Upper lobe of left lung (tissue), 4 donors: ENCODE measurements at regions not wholly inside any gene's neighbourhood (a gene's known extent, or its start where the extent isn't known, plus 50 kb on each side); places are given as distances from the start of the nearest gene placed in this dataset.

ENCODE experiments used
- CTCF ChIP-seq, 6 experiments: fragments of 450-650 bp in 4 of 6; fragments of 200-600 bp in 2 of 6; sonication (generic) in 2 of 6; IDR thresholded peaks; one replicate each; pipeline ENCODE4 v1.5.1; 2016 to 2019; ENCODE audit warnings: antibody characterized with exemption in 6 of 6
- POLR2A ChIP-seq, 4 donors: fragments of 450-650 bp; IDR thresholded peaks; one replicate each; pipeline ENCODE4 v1.5.1; 2016 to 2017; ENCODE audit warnings: antibody characterized with exemption in 4 of 4, mild to moderate bottlenecking in 2 of 4

GRCh38 chr2:58794103-58794502 is 553.0 kb upstream of the FANCL start:
- TF ChIP-seq CTCF (IDR thresholded peaks at IDR 0.05), result no peak
- TF ChIP-seq POLR2A (IDR thresholded peaks at IDR 0.05), result no peak
